Effector memory CD8-positive, alpha-beta T cell (primary cell): ENCODE measurements at regions not wholly inside any gene's neighbourhood (a gene's known extent, or its start where the extent isn't known, plus 50 kb on each side); places are given as distances from the start of the nearest gene placed in this dataset.
"Not testable (repeated sequence)": the region's sequence is repeated elsewhere in the genome, so short reads cannot be mapped to it uniquely, and the experiment has no call there.

Source experiments
- ATAC-seq: fragments of 150-1000 bp; cut with Tn5 transposase; replicated peaks from 2 replicates; pipeline ENCODE4 v1.10.0; 2021; ENCODE audit warnings: mild to moderate bottlenecking, moderate library complexity
- DNase-seq, 3 experiments: peaks; one replicate each; pipeline ENCODE4 v3.0.0; 2021
- H3K27ac Mint-ChIP-seq, 2 donors: one replicate each; pipeline ENCODE4 v1.8.0; 2022; ENCODE audit warnings: mild to moderate bottlenecking in 2 of 2, mixed read lengths in 2 of 2, moderate library complexity in 2 of 2
- H3K27me3 Mint-ChIP-seq, 2 donors: one replicate each; pipeline ENCODE4 v1.8.0; 2022; ENCODE audit warnings: mixed read lengths in 2 of 2
- H3K36me3 Mint-ChIP-seq: one replicate; pipeline ENCODE4 v1.8.0; 2022; ENCODE audit warnings: mild to moderate bottlenecking, moderate library complexity, mixed read lengths; ENCODE audit not compliant: insufficient read depth
- H3K4me1 Mint-ChIP-seq, 2 donors: one replicate each; pipeline ENCODE4 v1.8.0; 2022; ENCODE audit warnings: low read depth in 2 of 2, mixed read lengths in 2 of 2
- H3K4me3 Mint-ChIP-seq, 2 donors: one replicate each; pipeline ENCODE4 v1.8.0; 2022; ENCODE audit warnings: mild to moderate bottlenecking in 2 of 2, mixed read lengths in 2 of 2, moderate library complexity in 2 of 2
- H3K9me3 Mint-ChIP-seq, 2 donors: one replicate each; pipeline ENCODE4 v1.8.0; 2022; ENCODE audit warnings: mixed read lengths in 2 of 2

DNA sequence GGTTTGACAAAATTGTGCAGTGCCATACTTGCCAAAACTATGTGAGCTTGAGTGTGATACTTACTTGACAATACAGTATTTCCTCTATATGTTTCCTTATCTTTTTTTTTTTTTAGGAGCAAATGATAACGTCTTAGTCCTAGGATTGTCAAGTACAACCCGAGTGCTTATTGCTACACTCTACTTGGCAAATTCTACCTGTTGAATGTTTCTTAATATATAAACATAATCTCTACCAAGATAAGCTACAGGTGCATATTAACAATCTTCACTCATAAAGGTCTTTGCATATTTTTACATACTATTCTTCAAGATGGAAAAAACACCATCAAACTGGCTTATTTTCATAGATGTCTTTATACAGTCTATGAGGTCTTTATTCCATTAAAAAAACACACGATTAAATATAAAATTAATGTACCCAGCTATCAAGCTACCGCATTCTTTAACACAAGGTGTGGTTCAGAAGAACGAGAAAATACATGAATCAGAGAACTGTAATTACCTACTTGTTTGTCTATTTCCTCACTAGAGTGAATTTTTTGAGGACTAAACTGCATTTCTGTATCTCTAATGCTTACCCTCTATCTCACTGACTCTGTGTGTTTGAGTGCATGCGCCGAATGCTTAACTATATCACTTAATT lies 76.1 kb upstream of the PDSS1 start:
- Mint-ChIP-seq H3K4me3 (no peak overlapping the region), H3K27me3 (peaks cover 32 to 53% of the 10 kb centered on the region in 2 donors), H3K36me3 (peaks cover 5% of the 10 kb centered on the region), H3K27ac (no peak overlapping the region), H3K9me3 (no peaks in the 10 kb centered on the region), H3K4me1 (peaks cover 0 to 3% of the 10 kb centered on the region in 2 donors)
- DNase-seq (no peak), ATAC-seq (no peak)

DNA sequence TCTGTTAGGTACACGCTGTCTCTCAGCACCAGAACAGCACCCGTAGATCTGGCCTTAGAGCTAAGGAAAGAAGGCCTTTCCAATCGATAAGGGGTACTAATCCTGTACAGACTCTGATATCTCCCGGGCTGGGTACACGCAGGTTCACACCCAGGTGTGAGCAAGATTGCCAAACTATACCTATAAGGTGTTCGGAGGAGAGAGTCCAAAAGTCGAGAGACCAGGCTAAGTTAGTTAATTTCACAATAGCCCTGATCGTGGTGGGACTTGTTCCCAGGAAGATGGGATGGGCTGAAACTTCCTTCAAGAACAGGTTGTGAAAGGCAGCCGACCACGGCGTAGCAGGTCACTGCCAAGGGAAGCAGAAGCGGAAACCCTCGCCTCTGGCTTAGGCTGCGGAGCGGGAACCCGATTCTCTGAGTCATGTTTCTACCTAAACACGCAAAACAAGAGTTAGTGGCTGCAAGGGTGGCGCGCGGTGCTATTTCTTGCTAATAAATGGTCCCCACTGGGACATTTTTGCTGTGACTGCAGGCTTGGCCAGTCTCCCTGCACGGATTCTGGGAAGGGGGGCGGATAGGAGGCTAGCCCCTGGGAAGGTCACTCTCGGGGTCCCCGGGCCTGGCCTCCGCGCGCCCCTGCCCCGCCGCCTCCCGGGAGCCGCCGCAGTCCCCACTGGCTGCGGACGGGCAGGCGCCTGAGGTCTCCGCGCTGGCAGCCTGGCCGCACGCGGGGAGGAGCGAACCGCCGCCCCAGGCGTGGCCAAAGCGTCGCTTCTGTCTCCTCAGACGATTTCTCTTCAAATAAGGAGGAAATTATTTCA lies 75.4 kb upstream of the PDSS1 start:
- DNase-seq (no peak), ATAC-seq (peak; percentile 29)
- Mint-ChIP-seq H3K4me3 (peak overlapping the region in 1 of 2 donors; percentile 17), H3K4me1 (peaks cover 0 to 3% of the 10 kb centered on the region in 2 donors), H3K36me3 (peaks cover 5% of the 10 kb centered on the region), H3K9me3 (no peaks in the 10 kb centered on the region), H3K27me3 (peaks cover 38 to 60% of the 10 kb centered on the region in 2 donors), H3K27ac (no peak overlapping the region)

DNA sequence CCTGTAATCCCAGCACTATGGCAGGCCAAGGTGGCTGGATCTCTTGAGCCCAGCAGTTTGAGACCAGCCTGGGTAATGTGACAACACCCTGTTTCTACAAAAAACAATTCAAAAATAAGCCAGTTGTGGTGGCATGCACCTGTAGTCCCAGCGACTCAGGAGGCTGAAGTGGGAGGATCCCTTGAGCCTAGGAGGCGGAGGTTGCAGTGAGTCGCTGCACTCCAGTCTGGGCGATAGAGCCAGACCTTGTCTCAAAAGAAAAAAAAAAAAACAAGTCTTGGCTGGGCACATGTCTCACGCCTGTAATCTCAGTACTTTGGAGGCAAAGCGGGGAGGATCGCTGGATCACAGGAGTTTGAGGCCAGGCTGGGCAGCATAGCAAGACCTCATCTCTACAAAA lies 74.6 kb upstream of the PDSS1 start:
- no peak for DNase-seq
- Mint-ChIP-seq H3K4me1 (peaks cover 0 to 3% of the 10 kb centered on the region in 2 donors), H3K36me3 (peaks cover 5% of the 10 kb centered on the region), H3K9me3 (no peaks in the 10 kb centered on the region), H3K27me3 (peaks cover 45 to 68% of the 10 kb centered on the region in 2 donors), H3K27ac (no peak overlapping the region), H3K4me3 (no peak overlapping the region)
- no peak for ATAC-seq

- DNase-seq (no peak), ATAC-seq (no peak)
- peaks cover 52 to 71% of the 10 kb centered on the region in 2 donors for H3K27me3 Mint-ChIP-seq
- H3K4me3 Mint-ChIP-seq: no peak overlapping the region
- peaks cover 0 to 3% of the 10 kb centered on the region in 2 donors for H3K4me1 Mint-ChIP-seq
- no peaks in the 10 kb centered on the region for H3K9me3 Mint-ChIP-seq
- H3K27ac Mint-ChIP-seq: no peak overlapping the region
- H3K36me3 Mint-ChIP-seq: peaks cover 5% of the 10 kb centered on the region
Measured at GRCh38 chr10:26624006-26624405, 73.5 kb upstream of the PDSS1 start.

DNA sequence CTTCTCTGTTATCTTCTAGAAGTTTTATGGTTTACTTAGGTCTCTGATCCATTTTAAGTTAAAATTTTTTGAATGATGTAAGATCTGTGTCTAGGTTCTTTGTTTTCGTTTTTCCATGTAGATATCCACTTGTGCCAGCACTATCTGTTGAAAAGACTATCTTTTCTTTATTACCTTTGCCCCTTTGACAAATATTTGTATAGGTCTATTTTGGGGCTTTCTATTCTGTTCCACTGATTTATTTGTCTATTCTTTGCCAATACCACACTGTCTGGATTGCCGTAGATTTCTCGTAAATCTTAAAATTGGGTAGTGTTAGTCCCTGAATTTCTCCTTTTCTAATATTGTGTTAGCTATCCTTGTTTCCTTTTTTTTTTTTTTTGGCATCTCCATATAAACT lies 71.4 kb upstream of the PDSS1 start:
- Mint-ChIP-seq H3K4me1 (peaks cover 0 to 3% of the 10 kb centered on the region in 2 donors), H3K9me3 (no peaks in the 10 kb centered on the region), H3K27ac (no peak overlapping the region), H3K36me3 (peaks cover 5% of the 10 kb centered on the region), H3K27me3 (peaks cover 60 to 67% of the 10 kb centered on the region in 2 donors), H3K4me3 (no peak overlapping the region)
- no peak for DNase-seq
- no peak for ATAC-seq

DNA sequence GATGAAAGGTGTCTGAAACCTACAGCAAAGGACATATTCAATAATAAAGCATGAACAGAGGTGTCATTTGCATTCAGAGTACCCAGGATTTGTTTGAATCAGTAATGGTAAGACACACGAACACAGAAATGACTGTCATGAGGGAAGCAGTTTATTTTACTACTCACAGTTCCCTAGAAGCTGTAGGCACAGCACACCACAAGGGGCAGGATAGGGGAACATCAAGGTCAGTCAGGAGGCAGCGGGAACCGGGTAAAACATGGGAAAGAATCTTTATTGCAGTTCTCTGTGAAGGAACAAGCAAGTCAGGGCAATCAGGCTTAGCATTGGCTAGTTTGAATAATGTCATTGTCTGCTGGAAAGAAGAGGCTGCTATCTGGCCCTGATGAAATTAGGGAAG lies 70.2 kb upstream of the PDSS1 start:
- no peaks in the 10 kb centered on the region for H3K9me3 Mint-ChIP-seq
- H3K36me3 Mint-ChIP-seq: peaks cover 5% of the 10 kb centered on the region
- DNase-seq: no peak
- no peak for ATAC-seq
- H3K4me3 Mint-ChIP-seq: no peak overlapping the region
- H3K27me3 Mint-ChIP-seq: peaks cover 54 to 70% of the 10 kb centered on the region in 2 donors
- H3K4me1 Mint-ChIP-seq: no peaks in the 10 kb centered on the region
- H3K27ac Mint-ChIP-seq: no peak overlapping the region

GRCh38 chr10:26628395-26628794 lies 69.1 kb upstream of the PDSS1 start:
- H3K4me1 Mint-ChIP-seq: no peaks in the 10 kb centered on the region
- ATAC-seq: no peak
- H3K9me3 Mint-ChIP-seq: peaks cover 0 to 3% of the 10 kb centered on the region in 2 donors
- no peak for DNase-seq
- H3K36me3 Mint-ChIP-seq: peaks cover 3% of the 10 kb centered on the region
- H3K27ac Mint-ChIP-seq: no peak overlapping the region
- no peak overlapping the region for H3K4me3 Mint-ChIP-seq
- H3K27me3 Mint-ChIP-seq: peaks cover 57 to 73% of the 10 kb centered on the region in 2 donors

- H3K9me3 Mint-ChIP-seq, H3K36me3 Mint-ChIP-seq, H3K4me3 Mint-ChIP-seq, DNase-seq, H3K27ac Mint-ChIP-seq, H3K4me1 Mint-ChIP-seq, ATAC-seq: not testable (repeated sequence)
- peaks cover 36 to 46% of the 10 kb centered on the region in 2 donors for H3K27me3 Mint-ChIP-seq
Measured at GRCh38 chr10:26632171-26632570, 65.3 kb upstream of the PDSS1 start.

DNA sequence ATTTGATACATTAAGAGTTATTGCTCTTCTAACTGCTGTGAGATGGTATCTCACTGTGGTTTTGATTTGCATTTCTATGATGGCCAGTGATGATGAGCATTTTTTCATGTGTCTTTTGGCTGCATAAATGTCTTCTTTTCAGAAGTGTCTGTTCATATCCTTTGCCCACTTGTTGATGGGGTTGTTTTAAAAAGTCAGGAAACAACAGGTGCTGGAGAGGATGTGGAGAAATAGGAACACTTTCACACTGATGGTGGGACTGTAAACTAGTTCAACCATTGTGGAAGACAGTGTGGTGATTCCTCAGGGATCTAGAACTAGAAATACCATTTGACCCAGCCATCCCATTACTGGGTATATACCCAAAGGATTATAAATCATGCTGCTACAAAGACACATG lies 63.4 kb upstream of the PDSS1 start:
- H3K36me3 Mint-ChIP-seq, H3K4me3 Mint-ChIP-seq, DNase-seq, H3K27ac Mint-ChIP-seq, H3K9me3 Mint-ChIP-seq, H3K4me1 Mint-ChIP-seq, ATAC-seq: not testable (repeated sequence)
- peaks cover 41 to 46% of the 10 kb centered on the region in 2 donors for H3K27me3 Mint-ChIP-seq

- peaks cover 0 to 3% of the 10 kb centered on the region in 2 donors for H3K9me3 Mint-ChIP-seq
- H3K27me3 Mint-ChIP-seq: peaks cover 26 to 39% of the 10 kb centered on the region in 2 donors
- no peak overlapping the region for H3K27ac Mint-ChIP-seq
- H3K4me3 Mint-ChIP-seq: no peak overlapping the region
- no peaks in the 10 kb centered on the region for H3K4me1 Mint-ChIP-seq
- ATAC-seq: no peak
- no peak for DNase-seq
- no peaks in the 10 kb centered on the region for H3K36me3 Mint-ChIP-seq
Measured at GRCh38 chr10:26637521-26638275, 59.8 kb upstream of the PDSS1 start.

DNA sequence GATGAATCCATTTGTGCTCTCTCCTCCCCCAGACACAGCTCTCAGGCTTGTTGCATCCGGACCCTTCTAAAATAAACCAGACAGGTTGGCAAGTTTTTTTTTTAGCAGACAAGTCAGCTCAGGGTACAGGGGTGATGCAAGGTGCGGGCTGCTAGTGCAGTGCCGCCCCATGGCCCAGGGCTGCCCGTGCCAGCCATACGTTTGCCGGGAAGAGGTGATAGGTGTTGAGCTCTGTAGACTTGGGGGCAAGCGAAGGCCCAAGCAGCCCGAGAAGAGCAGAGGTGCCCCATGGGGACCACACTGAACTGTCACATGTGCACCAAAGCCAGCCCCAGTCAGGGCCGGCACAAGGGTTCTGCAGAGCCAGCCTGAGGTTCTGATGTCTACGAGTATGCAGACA lies 57.1 kb upstream of the PDSS1 start:
- ATAC-seq (no peak), DNase-seq (no peak)
- H3K27ac Mint-ChIP-seq: no peak overlapping the region
- no peak overlapping the region for H3K4me3 Mint-ChIP-seq
- peaks cover 17 to 28% of the 10 kb centered on the region in 2 donors for H3K27me3 Mint-ChIP-seq
- no peaks in the 10 kb centered on the region for H3K4me1 Mint-ChIP-seq
- H3K36me3 Mint-ChIP-seq: no peaks in the 10 kb centered on the region
- H3K9me3 Mint-ChIP-seq: no peaks in the 10 kb centered on the region

DNA sequence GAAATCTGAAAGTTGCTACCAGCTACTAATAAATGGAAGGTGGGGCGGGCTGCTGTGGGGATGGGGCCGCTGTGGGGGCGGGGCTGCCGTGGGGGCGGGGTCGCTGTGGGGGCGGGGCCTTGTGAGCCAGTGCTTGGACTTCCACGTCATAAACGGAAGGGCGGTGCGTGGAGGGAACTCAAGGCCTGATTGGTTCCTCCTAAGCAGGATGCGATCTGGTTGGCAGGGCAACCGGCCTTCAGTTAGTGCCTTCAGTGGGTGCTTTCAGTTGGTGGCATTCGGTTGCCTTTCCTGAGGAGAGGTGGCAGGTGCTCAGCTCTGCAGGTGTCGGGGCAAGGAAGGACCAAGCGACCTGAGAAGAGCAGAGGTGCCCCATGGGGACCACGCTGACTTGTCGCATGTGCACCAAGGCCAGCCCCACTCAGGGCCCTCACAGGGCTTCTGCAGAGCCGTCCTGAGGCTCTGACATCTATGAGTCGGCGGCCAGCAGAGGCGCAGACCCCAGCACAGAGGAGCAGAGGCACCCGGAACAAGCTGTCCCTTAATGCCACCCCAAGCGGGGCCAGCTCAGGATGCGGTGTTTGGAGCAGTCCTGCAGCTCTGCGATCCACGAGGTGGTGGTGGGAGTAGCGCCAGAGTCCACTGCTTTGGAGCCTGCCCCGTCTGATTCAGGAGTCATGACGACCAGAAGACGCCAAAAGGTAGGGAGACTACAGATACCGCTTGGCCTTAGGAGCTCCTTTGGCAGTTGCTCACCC lies 54.4 kb upstream of the PDSS1 start:
- DNase-seq: no peak
- Mint-ChIP-seq H3K27me3 (peaks cover 6 to 15% of the 10 kb centered on the region in 2 donors), H3K4me1 (no peaks in the 10 kb centered on the region), H3K36me3 (no peaks in the 10 kb centered on the region), H3K27ac (no peak overlapping the region), H3K4me3 (no peak overlapping the region), H3K9me3 (no peaks in the 10 kb centered on the region)
- ATAC-seq: no peak
